WERI-Rb-1 (cell line): ENCODE measurements at regions not wholly inside any gene's neighbourhood (a gene's known extent, or its start where the extent isn't known, plus 50 kb on each side); places are given as distances from the start of the nearest gene placed in this dataset.

Experiments used
- DNase-seq: peaks from one replicate; pipeline ENCODE4 v3.0.0-alpha.2; 2020
- H3K27ac ChIP-seq: fragments of 250-450 bp; sonication (Bioruptor Pico); 2 replicates; pipeline ENCODE4 v1.5.1; 2020; ENCODE audit warnings: mild to moderate bottlenecking, moderate library complexity
- H3K27me3 ChIP-seq: fragments of 250-450 bp; sonication (Bioruptor Pico); 2 replicates; pipeline ENCODE4 v1.5.1; 2021; ENCODE audit warnings: mild to moderate bottlenecking, low read depth, moderate library complexity; ENCODE audit not compliant: insufficient read depth, severe bottlenecking
- H3K36me3 ChIP-seq: fragments of 250-450 bp; sonication (Bioruptor Pico); 2 replicates; pipeline ENCODE4 v1.5.1; 2020; ENCODE audit warnings: mild to moderate bottlenecking, moderate library complexity
- H3K4me3 ChIP-seq: 2 replicates; pipeline ENCODE4 v1.5.1; 2011; ENCODE audit warnings: low read depth, mild to moderate bottlenecking, control low read depth, low read length
- H3K9me3 ChIP-seq: fragments of 250-450 bp; sonication (Bioruptor Pico); 2 replicates; pipeline ENCODE4 v1.5.1; 2021; ENCODE audit warnings: mild to moderate bottlenecking, moderate library complexity; ENCODE audit not compliant: severe bottlenecking
- TF ChIP-seq, protein P1 (sequence below): IDR thresholded peaks from 2 replicates; pipeline ENCODE4 v1.5.1; 2011; ENCODE audit warnings: low read depth, mild to moderate bottlenecking, control low read depth, inconsistent platforms, low read length

DNA sequence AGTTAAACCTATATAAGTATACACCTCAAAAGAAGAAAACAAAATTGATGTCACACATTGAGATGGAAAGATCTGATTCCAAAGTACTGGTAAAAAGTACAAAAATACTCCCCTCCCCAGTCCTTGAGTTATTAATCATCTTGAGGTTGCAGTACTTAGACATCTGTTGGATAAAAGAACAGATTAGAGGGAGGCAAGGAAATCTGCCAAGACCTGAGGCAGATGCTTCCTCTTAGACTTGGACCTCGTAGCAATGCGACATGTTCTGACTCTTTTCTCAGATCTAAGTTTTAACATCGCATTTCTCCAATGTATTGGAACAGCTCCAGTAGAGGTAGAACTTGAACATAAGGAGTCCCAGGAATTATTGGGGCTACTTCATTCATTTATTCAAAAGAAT lies 187.9 kb upstream of the GRIN2B start:
- no peaks in the 10 kb centered on the region for H3K36me3 ChIP-seq
- TF ChIP-seq, protein P1, sequence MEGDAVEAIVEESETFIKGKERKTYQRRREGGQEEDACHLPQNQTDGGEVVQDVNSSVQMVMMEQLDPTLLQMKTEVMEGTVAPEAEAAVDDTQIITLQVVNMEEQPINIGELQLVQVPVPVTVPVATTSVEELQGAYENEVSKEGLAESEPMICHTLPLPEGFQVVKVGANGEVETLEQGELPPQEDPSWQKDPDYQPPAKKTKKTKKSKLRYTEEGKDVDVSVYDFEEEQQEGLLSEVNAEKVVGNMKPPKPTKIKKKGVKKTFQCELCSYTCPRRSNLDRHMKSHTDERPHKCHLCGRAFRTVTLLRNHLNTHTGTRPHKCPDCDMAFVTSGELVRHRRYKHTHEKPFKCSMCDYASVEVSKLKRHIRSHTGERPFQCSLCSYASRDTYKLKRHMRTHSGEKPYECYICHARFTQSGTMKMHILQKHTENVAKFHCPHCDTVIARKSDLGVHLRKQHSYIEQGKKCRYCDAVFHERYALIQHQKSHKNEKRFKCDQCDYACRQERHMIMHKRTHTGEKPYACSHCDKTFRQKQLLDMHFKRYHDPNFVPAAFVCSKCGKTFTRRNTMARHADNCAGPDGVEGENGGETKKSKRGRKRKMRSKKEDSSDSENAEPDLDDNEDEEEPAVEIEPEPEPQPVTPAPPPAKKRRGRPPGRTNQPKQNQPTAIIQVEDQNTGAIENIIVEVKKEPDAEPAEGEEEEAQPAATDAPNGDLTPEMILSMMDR: no peak
- H3K9me3 ChIP-seq: no peaks in the 10 kb centered on the region
- DNase-seq: no peak
- no peak overlapping the region for H3K4me3 ChIP-seq
- no peaks in the 10 kb centered on the region for H3K27me3 ChIP-seq
- H3K27ac ChIP-seq: peak overlapping the region; percentile 55

DNA sequence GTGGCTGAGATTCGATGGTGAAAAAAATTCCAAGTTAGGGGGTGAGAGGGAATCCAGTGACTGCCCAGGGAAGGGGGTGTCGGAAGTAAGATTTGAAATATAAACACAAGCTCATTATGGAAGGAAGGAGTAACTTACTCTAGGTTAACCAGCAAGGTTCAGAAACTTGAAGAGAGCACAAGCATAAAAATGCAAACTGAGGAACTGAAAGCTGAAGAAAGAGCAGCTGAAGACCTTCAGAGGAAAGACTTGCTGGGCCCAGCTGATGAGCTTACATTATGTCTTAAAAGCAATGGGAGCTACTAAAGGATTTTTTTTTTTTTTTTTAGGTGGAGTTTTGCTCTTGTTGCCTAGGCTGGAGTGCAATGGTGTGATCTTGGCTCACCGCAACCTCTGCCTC lies 189.7 kb upstream of the GRIN2B start:
- Histone ChIP-seq H3K27ac (no peak overlapping the region), H3K4me3 (no peak overlapping the region), H3K36me3 (no peaks in the 10 kb centered on the region), H3K9me3 (no peaks in the 10 kb centered on the region), H3K27me3 (no peaks in the 10 kb centered on the region)
- TF ChIP-seq, protein P1: no peak
- no peak for DNase-seq

DNA sequence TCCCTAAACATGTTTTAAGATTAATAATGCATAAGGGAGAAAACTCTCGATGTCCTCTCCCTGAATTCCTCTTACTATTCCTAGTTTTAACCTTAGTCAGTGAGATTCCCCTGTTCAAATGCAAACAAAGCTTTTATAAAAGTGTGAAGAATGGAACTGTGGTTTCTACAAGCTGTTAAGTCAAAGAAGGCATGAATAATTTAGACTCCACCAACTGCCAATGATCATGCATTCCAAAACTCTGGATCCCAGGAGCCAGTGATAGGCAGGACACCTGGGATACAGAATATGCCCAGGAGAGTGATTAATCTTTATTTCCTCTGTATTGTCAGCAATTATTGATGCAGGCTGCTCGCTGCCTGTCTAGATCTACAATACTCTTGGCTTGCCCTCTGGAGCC lies 190.3 kb upstream of the ATF7IP start:
- Histone ChIP-seq H3K27ac (no peak overlapping the region), H3K4me3 (no peak overlapping the region), H3K36me3 (no peaks in the 10 kb centered on the region), H3K9me3 (no peaks in the 10 kb centered on the region), H3K27me3 (no peaks in the 10 kb centered on the region)
- DNase-seq: no peak
- TF ChIP-seq, protein P1: no peak

DNA sequence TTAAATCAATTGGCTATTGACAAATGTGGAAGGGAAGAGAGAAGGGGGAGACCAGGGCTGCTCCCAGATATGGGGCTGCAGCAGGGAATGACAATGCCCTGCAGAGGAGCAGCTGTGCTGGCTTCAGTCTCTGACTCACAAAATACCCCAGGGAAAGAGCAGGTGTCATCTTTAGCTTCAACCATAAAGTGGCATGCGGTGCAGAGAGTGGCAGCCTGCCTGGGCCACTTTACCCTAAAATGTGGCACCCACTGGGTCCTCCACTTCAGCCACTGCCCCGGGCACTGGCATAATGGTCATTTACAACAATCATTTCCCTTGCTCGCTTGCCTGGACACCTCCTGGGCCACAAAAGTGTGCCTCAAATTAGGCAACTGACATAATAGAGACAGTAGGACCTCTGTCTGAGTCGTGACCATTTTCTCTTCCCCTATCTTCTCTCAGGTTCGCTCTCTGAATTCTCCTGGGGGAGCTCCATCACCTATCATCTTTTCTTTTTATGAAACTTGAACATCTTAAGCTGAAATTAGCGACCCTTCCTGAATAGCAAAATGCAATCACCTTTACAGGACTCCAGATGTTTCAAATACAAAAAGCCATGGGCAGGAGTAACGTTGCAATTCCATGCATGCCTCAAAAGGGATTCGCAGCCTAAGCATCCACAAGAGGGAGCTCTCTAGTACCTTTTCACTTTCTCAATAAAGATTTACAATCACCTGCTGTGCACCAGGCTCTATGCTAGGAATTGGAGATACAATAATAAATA lies 179.9 kb upstream of the ATF7IP start:
- Histone ChIP-seq H3K9me3 (no peaks in the 10 kb centered on the region), H3K27ac (no peak overlapping the region), H3K27me3 (no peaks in the 10 kb centered on the region), H3K36me3 (no peaks in the 10 kb centered on the region), H3K4me3 (no peak overlapping the region)
- peak; percentile 29 for DNase-seq
- TF ChIP-seq, protein P1: peak; percentile 73

DNA sequence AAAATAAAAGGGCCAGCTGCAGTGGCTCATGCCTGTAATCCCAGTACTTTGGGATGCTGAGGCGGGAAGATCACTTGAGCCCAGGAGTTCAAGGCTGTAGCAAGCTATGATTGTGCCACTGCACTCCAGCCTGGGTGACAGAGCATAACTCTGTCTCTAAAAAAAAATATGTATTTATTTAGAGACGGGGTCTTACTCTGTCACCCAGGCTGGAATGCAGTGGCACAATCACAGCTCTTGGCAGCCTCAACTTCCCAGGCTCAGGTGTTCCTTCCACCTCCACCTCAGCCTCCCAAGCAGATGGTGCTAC lies 179.3 kb upstream of the ATF7IP start:
- H3K36me3 ChIP-seq: no peaks in the 10 kb centered on the region
- H3K27ac ChIP-seq: no peak overlapping the region
- no peak overlapping the region for H3K4me3 ChIP-seq
- DNase-seq: no peak
- TF ChIP-seq, protein P1: no peak
- H3K9me3 ChIP-seq: no peaks in the 10 kb centered on the region
- no peaks in the 10 kb centered on the region for H3K27me3 ChIP-seq

DNA sequence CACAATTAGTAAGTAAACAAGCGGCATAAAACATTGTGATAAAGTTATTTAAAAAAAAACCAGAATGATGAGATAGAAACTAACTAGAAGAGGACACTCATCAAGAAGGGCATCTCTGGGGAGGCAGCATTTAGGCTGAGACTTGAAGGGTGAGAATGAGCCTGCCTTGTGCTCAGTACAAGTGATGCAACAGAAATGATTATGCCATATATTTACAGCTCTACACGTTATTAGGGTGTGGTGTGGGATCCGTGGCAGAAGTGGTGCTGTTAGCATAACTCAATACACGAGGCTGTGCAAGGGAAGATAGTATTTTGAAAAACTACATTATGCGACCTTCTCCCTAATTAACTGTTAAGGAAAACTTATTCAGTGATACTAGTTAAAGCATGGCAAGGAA lies 178.5 kb upstream of the ATF7IP start:
- TF ChIP-seq, protein P1: no peak
- DNase-seq: no peak

More for the DNA sequence above, 178.5 kb upstream of the ATF7IP start:
- Histone ChIP-seq H3K4me3 (no peak overlapping the region), H3K36me3 (no peaks in the 10 kb centered on the region), H3K9me3 (no peaks in the 10 kb centered on the region), H3K27me3 (no peaks in the 10 kb centered on the region), H3K27ac (no peak overlapping the region)
